CD4-positive, CD25-positive, alpha-beta regulatory T cell (primary cell): ENCODE measurements at regions not wholly inside any gene's neighbourhood (a gene's known extent, or its start where the extent isn't known, plus 50 kb on each side); places are given as distances from the start of the nearest gene placed in this dataset.

Experiments
- ATAC-seq, 2 donors: fragments of 150-1000 bp; cut with Tn5 transposase; one replicate each; pipeline ENCODE4 v1.10.0; 2021; ENCODE audit warnings: low read depth in 2 of 2, moderate number of reproducible peaks in 2 of 2, moderate library complexity in 1 of 2
- DNase-seq, 3 donors: peaks; one replicate each; pipeline versions ENCODE4 v3.0.0 to v3.0.0-alpha.2; 2012 to 2022; ENCODE audit warnings: mixed read lengths in 1 of 3
- H3K27ac ChIP-seq: one replicate; pipeline ENCODE4 v1.7.0; 2013; ENCODE audit warnings: mild to moderate bottlenecking, low read length; ENCODE audit not compliant: insufficient read depth, poor library complexity, severe bottlenecking
- H3K27me3 ChIP-seq: one replicate; pipeline ENCODE4 v1.7.0; 2013; ENCODE audit warnings: low read length; ENCODE audit not compliant: control insufficient read depth, insufficient read depth
- H3K36me3 ChIP-seq: one replicate; pipeline ENCODE4 v1.7.0; 2013; ENCODE audit warnings: mild to moderate bottlenecking, low read length, moderate library complexity; ENCODE audit not compliant: control insufficient read depth, insufficient read depth
- H3K4me1 ChIP-seq: 2 replicates; pipeline ENCODE4 v1.7.0; 2013; ENCODE audit warnings: mild to moderate bottlenecking, low read length; ENCODE audit not compliant: insufficient read depth, control insufficient read depth, poor library complexity, severe bottlenecking
- H3K4me3 ChIP-seq: one replicate; pipeline ENCODE4 v1.7.0; 2013; ENCODE audit warnings: low read depth, mild to moderate bottlenecking, low read length, moderate library complexity
- H3K9me3 ChIP-seq, 2 experiments: 1 replicate in 1 of 2; 2 replicates in 1 of 2; pipeline ENCODE4 v1.7.0; 2013; ENCODE audit warnings: low read length in 2 of 2, mild to moderate bottlenecking in 1 of 2, moderate library complexity in 1 of 2; ENCODE audit not compliant: control insufficient read depth in 2 of 2
- H3K27ac Mint-ChIP-seq, 3 donors: one replicate each; pipeline ENCODE4 v1.8.0; 2020 to 2022; ENCODE audit warnings: mild to moderate bottlenecking in 3 of 3, mixed read lengths in 3 of 3, moderate library complexity in 2 of 3
- H3K27me3 Mint-ChIP-seq: one replicate; pipeline ENCODE4 v1.8.0; 2022; ENCODE audit warnings: mild to moderate bottlenecking, mixed read lengths
- H3K36me3 Mint-ChIP-seq: one replicate; pipeline ENCODE4 v1.8.0; 2020; ENCODE audit warnings: mixed read lengths
- H3K4me1 Mint-ChIP-seq, 4 donors: one replicate each; pipeline ENCODE4 v1.8.0; 2020 to 2022; ENCODE audit warnings: mixed read lengths in 4 of 4, mild to moderate bottlenecking in 1 of 4
- H3K4me3 Mint-ChIP-seq, 4 donors: one replicate each; pipeline ENCODE4 v1.8.0; 2020 to 2022; ENCODE audit warnings: mild to moderate bottlenecking in 4 of 4, mixed read lengths in 4 of 4, moderate library complexity in 3 of 4
- H3K9me3 Mint-ChIP-seq, 7 donors: one replicate each; pipeline ENCODE4 v1.8.0; 2020 to 2022; ENCODE audit warnings: mixed read lengths in 7 of 7, mild to moderate bottlenecking in 3 of 7, moderate library complexity in 2 of 7

- Histone ChIP-seq H3K36me3 (no peaks in the 10 kb centered on the region), H3K9me3 (no peaks in the 10 kb centered on the region), H3K27me3 (no peaks in the 10 kb centered on the region), H3K27ac (no peak overlapping the region), H3K4me1 (no peaks in the 10 kb centered on the region), H3K4me3 (no peak overlapping the region)
- Mint-ChIP-seq H3K9me3 (peaks cover 3 to 12% (median 7%) of the 10 kb centered on the region in 7 donors), H3K27me3 (no peaks in the 10 kb centered on the region), H3K4me1 (no peaks in the 10 kb centered on the region), H3K27ac (no peak overlapping the region), H3K36me3 (no peaks in the 10 kb centered on the region), H3K4me3 (no peak overlapping the region)
- DNase-seq (no peak), ATAC-seq (no peak)
Measured at GRCh38 chr4:34771632-34772031, 1472.7 kb downstream of the ARAP2 start.

GRCh38 chr4:34790131-34790530 lies 1454.2 kb downstream of the ARAP2 start:
- no peak for ATAC-seq
- Mint-ChIP-seq H3K4me1 (no peaks in the 10 kb centered on the region), H3K4me3 (no peak overlapping the region), H3K27me3 (no peaks in the 10 kb centered on the region), H3K36me3 (no peaks in the 10 kb centered on the region), H3K9me3 (peaks cover 0 to 11% (median 0%) of the 10 kb centered on the region in 7 donors), H3K27ac (no peak overlapping the region)
- DNase-seq, result no peak
- no peak overlapping the region for H3K4me3 ChIP-seq
- no peaks in the 10 kb centered on the region for H3K4me1 ChIP-seq
- no peaks in the 10 kb centered on the region for H3K27me3 ChIP-seq
- no peak overlapping the region for H3K27ac ChIP-seq
- H3K36me3 ChIP-seq, result no peaks in the 10 kb centered on the region
- H3K9me3 ChIP-seq, result no peaks in the 10 kb centered on the region

DNA sequence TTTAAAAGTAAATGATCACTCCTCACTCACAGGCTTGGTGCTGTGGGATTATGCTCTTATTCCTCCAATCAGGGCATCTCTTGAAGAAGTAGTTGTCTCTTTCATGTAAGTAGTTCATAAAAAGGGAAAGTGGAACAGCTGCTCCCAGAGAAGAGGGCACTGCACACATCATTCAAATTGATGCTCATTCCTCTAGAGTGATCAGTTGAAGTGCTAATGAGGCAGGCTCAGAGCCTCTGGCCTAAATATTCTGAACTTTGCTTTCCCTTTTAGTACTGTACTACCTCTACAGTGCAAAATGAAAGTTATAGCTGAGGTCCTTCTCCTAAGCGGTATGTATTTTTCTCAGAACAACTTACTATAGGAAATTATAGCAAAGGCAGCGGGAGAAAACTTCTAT lies 1453.1 kb downstream of the ARAP2 start:
- H3K27me3 Mint-ChIP-seq, result no peaks in the 10 kb centered on the region
- H3K27ac Mint-ChIP-seq, result no peak overlapping the region
- Histone ChIP-seq H3K27me3 (no peaks in the 10 kb centered on the region), H3K4me1 (no peaks in the 10 kb centered on the region), H3K4me3 (no peak overlapping the region), H3K9me3 (no peaks in the 10 kb centered on the region), H3K27ac (no peak overlapping the region), H3K36me3 (no peaks in the 10 kb centered on the region)
- DNase-seq (no peak), ATAC-seq (no peak)
- H3K36me3 Mint-ChIP-seq, result no peaks in the 10 kb centered on the region
- no peak overlapping the region for H3K4me3 Mint-ChIP-seq
- H3K9me3 Mint-ChIP-seq, result peaks cover 0 to 11% (median 0%) of the 10 kb centered on the region in 7 donors
- no peaks in the 10 kb centered on the region for H3K4me1 Mint-ChIP-seq

DNA sequence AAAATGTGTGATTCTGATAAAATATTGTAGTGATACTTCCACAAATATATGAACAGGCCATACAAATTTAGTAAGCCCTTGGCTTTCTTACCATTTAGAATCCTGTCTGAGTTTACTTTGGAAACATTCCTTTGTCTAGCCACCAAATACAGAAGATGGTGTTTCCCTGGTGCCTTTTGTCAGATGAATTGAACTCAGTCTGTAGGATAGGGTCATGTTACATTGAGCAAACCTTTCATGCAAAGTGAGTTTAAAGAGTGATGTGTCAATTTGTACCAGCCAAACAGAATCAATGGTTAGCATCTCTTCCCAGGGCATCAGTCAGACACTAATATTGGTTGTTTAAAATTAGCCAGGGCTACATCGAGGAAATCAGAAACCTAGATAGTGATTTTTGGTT lies 1443.4 kb downstream of the ARAP2 start:
- Histone ChIP-seq H3K4me3 (no peak overlapping the region), H3K36me3 (no peaks in the 10 kb centered on the region), H3K9me3 (no peaks in the 10 kb centered on the region), H3K4me1 (no peaks in the 10 kb centered on the region), H3K27ac (no peak overlapping the region), H3K27me3 (no peaks in the 10 kb centered on the region)
- H3K27ac Mint-ChIP-seq, result no peak overlapping the region
- H3K4me3 Mint-ChIP-seq, result no peak overlapping the region
- H3K4me1 Mint-ChIP-seq, result no peaks in the 10 kb centered on the region
- no peak for DNase-seq
- no peaks in the 10 kb centered on the region for H3K36me3 Mint-ChIP-seq
- ATAC-seq, result no peak
- no peaks in the 10 kb centered on the region for H3K27me3 Mint-ChIP-seq
- H3K9me3 Mint-ChIP-seq, result peaks cover 0 to 6% (median 3%) of the 10 kb centered on the region in 7 donors

DNA sequence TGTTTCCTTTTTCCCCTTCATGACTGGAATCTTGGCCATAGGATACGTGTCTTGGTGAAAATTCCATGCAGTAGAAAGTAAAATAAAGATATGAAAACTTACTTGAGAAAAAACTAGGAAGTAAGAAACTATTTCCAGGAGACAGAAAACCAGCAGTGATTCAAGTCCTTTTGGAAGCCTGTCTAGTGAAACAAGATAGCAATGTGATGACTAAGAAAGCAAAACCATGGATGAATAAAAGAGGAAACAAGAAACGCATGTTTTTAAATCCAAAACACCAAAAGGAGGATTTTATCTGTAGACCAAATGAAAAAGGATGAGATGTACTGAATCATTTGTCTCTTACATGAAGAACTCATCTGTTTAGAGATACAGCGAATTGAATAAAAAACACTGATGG lies 1430.0 kb downstream of the ARAP2 start:
- ATAC-seq (no peak), DNase-seq (no peak)
- Histone ChIP-seq H3K4me3 (no peak overlapping the region), H3K27me3 (no peaks in the 10 kb centered on the region), H3K36me3 (no peaks in the 10 kb centered on the region), H3K9me3 (peaks cover 2 to 6% of the 10 kb centered on the region in 2 experiments), H3K4me1 (no peaks in the 10 kb centered on the region), H3K27ac (no peak overlapping the region)
- H3K27ac Mint-ChIP-seq, result no peak overlapping the region
- H3K36me3 Mint-ChIP-seq, result no peaks in the 10 kb centered on the region
- no peaks in the 10 kb centered on the region for H3K27me3 Mint-ChIP-seq
- H3K4me1 Mint-ChIP-seq, result no peaks in the 10 kb centered on the region
- H3K9me3 Mint-ChIP-seq, result peaks cover 0 to 9% (median 2%) of the 10 kb centered on the region in 7 donors
- H3K4me3 Mint-ChIP-seq, result no peak overlapping the region

DNA sequence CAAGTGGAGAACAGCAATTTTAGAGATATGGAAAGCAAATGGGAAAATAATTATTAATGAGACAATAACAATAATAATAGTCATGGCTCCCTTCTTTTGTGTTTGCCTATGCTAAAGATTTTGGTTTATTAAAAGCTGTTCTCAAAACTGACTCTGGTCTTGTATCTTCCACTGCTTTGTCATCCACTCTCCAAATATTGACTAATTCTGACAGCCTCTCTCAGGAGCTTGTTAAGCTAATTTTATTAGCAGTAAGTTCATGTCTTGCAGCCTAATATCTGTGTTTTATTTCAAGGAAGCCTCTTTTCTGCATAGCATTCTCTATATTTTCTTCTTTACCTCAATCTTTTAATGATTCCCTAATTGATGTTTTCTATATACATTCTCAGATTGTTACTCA lies 1419.8 kb downstream of the ARAP2 start:
- Mint-ChIP-seq H3K4me3 (no peak overlapping the region), H3K9me3 (peaks cover 0 to 13% (median 3%) of the 10 kb centered on the region in 7 donors), H3K4me1 (no peaks in the 10 kb centered on the region), H3K36me3 (no peaks in the 10 kb centered on the region), H3K27ac (no peak overlapping the region), H3K27me3 (no peaks in the 10 kb centered on the region)
- no peak overlapping the region for H3K4me3 ChIP-seq
- no peak overlapping the region for H3K27ac ChIP-seq
- ATAC-seq (no peak), DNase-seq (no peak)
- H3K4me1 ChIP-seq, result no peaks in the 10 kb centered on the region
- H3K27me3 ChIP-seq, result no peaks in the 10 kb centered on the region
- no peaks in the 10 kb centered on the region for H3K9me3 ChIP-seq
- H3K36me3 ChIP-seq, result no peaks in the 10 kb centered on the region

- DNase-seq, result no peak
- Histone ChIP-seq H3K36me3 (no peaks in the 10 kb centered on the region), H3K27ac (no peak overlapping the region)
Measured at GRCh38 chr4:34826660-34827059, 1417.7 kb downstream of the ARAP2 start.

GRCh38 chr4:34845926-34846325 lies 1398.4 kb downstream of the ARAP2 start:
- peaks cover 0 to 5% (median 2%) of the 10 kb centered on the region in 7 donors for H3K9me3 Mint-ChIP-seq
- H3K27ac Mint-ChIP-seq, result no peak overlapping the region
- Histone ChIP-seq H3K27me3 (no peaks in the 10 kb centered on the region), H3K36me3 (no peaks in the 10 kb centered on the region), H3K4me3 (no peak overlapping the region), H3K9me3 (no peaks in the 10 kb centered on the region), H3K4me1 (no peaks in the 10 kb centered on the region), H3K27ac (no peak overlapping the region)
- ATAC-seq (no peak), DNase-seq (no peak)
- H3K36me3 Mint-ChIP-seq, result no peaks in the 10 kb centered on the region
- H3K27me3 Mint-ChIP-seq, result no peaks in the 10 kb centered on the region
- H3K4me1 Mint-ChIP-seq, result no peaks in the 10 kb centered on the region
- H3K4me3 Mint-ChIP-seq, result no peak overlapping the region

More at GRCh38 chr4:34826660-34827059, 1417.7 kb downstream of the ARAP2 start:
- Histone ChIP-seq H3K4me3 (no peak overlapping the region), H3K9me3 (no peaks in the 10 kb centered on the region), H3K4me1 (no peaks in the 10 kb centered on the region), H3K27me3 (no peaks in the 10 kb centered on the region)
- Mint-ChIP-seq H3K27me3 (no peaks in the 10 kb centered on the region), H3K9me3 (peaks cover under 1 to 17% (median 3%) of the 10 kb centered on the region in 7 donors), H3K27ac (no peak overlapping the region), H3K4me1 (no peaks in the 10 kb centered on the region), H3K36me3 (no peaks in the 10 kb centered on the region), H3K4me3 (no peak overlapping the region)
- ATAC-seq, result no peak
